ENCODE measurements at regions not wholly inside any gene's neighbourhood (a gene's known extent, or its start where the extent isn't known, plus 50 kb on each side); places are given as distances from the start of the nearest gene placed in this dataset.

- Histone ChIP-seq H3K4me3 (ENCODE audit: low read depth in 1 of 2, low read length in 2 of 2) (no peak overlapping the region), H3K9ac (ENCODE audit: low read depth, low read length) (no peak overlapping the region), H3K36me3 (ENCODE audit: insufficient read depth, low read length) (no peaks in the 10 kb centered on the region), H4K20me1 (ENCODE audit: insufficient read depth, low read length) (no peaks in the 10 kb centered on the region), H3K79me2 (ENCODE audit: insufficient read depth, low read length) (no peaks in the 10 kb centered on the region), H3K9me3 (ENCODE audit: insufficient read depth, low read length, severe bottlenecking) (no peaks in the 10 kb centered on the region), H3K4me1 (ENCODE audit: insufficient read depth, low read length) (no peaks in the 10 kb centered on the region), H3K4me2 (ENCODE audit: insufficient read depth, low read length) (no peak overlapping the region), H3K27ac (ENCODE audit: low read length) (no peak overlapping the region), H3K27me3 (ENCODE audit: insufficient read depth, low read length, poor library complexity) (peaks cover 7% of the 10 kb centered on the region), H2AFZ (ENCODE audit: low read depth, low read length) (no peak overlapping the region)
- ATAC-seq (ENCODE audit: insufficient read depth, low read depth), result no peak
- no peak for DNase-seq
- no peak for TF ChIP-seq EZH2 (IDR thresholded peaks at IDR 0.05; ENCODE audit: borderline replicate concordance, low read depth, low read length, severe bottlenecking)
- TF ChIP-seq, protein P1, sequence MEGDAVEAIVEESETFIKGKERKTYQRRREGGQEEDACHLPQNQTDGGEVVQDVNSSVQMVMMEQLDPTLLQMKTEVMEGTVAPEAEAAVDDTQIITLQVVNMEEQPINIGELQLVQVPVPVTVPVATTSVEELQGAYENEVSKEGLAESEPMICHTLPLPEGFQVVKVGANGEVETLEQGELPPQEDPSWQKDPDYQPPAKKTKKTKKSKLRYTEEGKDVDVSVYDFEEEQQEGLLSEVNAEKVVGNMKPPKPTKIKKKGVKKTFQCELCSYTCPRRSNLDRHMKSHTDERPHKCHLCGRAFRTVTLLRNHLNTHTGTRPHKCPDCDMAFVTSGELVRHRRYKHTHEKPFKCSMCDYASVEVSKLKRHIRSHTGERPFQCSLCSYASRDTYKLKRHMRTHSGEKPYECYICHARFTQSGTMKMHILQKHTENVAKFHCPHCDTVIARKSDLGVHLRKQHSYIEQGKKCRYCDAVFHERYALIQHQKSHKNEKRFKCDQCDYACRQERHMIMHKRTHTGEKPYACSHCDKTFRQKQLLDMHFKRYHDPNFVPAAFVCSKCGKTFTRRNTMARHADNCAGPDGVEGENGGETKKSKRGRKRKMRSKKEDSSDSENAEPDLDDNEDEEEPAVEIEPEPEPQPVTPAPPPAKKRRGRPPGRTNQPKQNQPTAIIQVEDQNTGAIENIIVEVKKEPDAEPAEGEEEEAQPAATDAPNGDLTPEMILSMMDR (IDR thresholded peaks at IDR 0.05; ENCODE audit: borderline replicate concordance, extremely low read depth, low read length, poor library complexity, severe bottlenecking), result no peak
These were observed 83.1 kb upstream of the FNDC3B start for GRCh38 chr3:171956181-171956683.

- no peak for ATAC-seq (ENCODE audit: insufficient read depth, low read depth)
- no peak overlapping the region for H2AFZ ChIP-seq (ENCODE audit: low read depth, low read length)
These were observed 82.7 kb upstream of the FNDC3B start for GRCh38 chr3:171956705-171957104.

GRCh38 chr3:171959532-171960089 is 79.8 kb upstream of the FNDC3B start:
- H3K36me3 ChIP-seq (ENCODE audit: insufficient read depth, low read length), result no peaks in the 10 kb centered on the region
- H3K9me3 ChIP-seq (ENCODE audit: insufficient read depth, low read length, severe bottlenecking), result no peaks in the 10 kb centered on the region
- no peaks in the 10 kb centered on the region for H3K79me2 ChIP-seq (ENCODE audit: insufficient read depth, low read length)
- H2AFZ ChIP-seq (ENCODE audit: low read depth, low read length), result no peak overlapping the region
- H3K27me3 ChIP-seq (ENCODE audit: insufficient read depth, low read length, poor library complexity), result peaks cover 5% of the 10 kb centered on the region
- ATAC-seq (ENCODE audit: insufficient read depth, low read depth) (no peak), DNase-seq (no peak)
- no peak overlapping the region for H3K4me3 ChIP-seq (ENCODE audit: low read depth in 1 of 2, low read length in 2 of 2)
- no peak overlapping the region for H3K27ac ChIP-seq (ENCODE audit: low read length)
- no peak overlapping the region for H3K9ac ChIP-seq (ENCODE audit: low read depth, low read length)
- H3K4me1 ChIP-seq (ENCODE audit: insufficient read depth, low read length), result no peaks in the 10 kb centered on the region
- no peaks in the 10 kb centered on the region for H4K20me1 ChIP-seq (ENCODE audit: insufficient read depth, low read length)
- H3K4me2 ChIP-seq (ENCODE audit: insufficient read depth, low read length), result no peak overlapping the region
- TF ChIP-seq, protein P1 (IDR thresholded peaks at IDR 0.05; ENCODE audit: borderline replicate concordance, extremely low read depth, low read length, poor library complexity, severe bottlenecking), result no peak
- TF ChIP-seq EZH2 (IDR thresholded peaks at IDR 0.05; ENCODE audit: borderline replicate concordance, low read depth, low read length, severe bottlenecking), result no peak

More at GRCh38 chr3:171956705-171957104, 82.7 kb upstream of the FNDC3B start:
- TF ChIP-seq, protein P1 (IDR thresholded peaks at IDR 0.05; ENCODE audit: borderline replicate concordance, extremely low read depth, low read length, poor library complexity, severe bottlenecking), result no peak
- no peak for TF ChIP-seq EZH2 (IDR thresholded peaks at IDR 0.05; ENCODE audit: borderline replicate concordance, low read depth, low read length, severe bottlenecking)
- H3K36me3 ChIP-seq (ENCODE audit: insufficient read depth, low read length), result no peaks in the 10 kb centered on the region
- no peak overlapping the region for H3K4me3 ChIP-seq (ENCODE audit: low read depth in 1 of 2, low read length in 2 of 2)
- H3K27ac ChIP-seq (ENCODE audit: low read length), result no peak overlapping the region
- peaks cover 7% of the 10 kb centered on the region for H3K27me3 ChIP-seq (ENCODE audit: insufficient read depth, low read length, poor library complexity)
- H4K20me1 ChIP-seq (ENCODE audit: insufficient read depth, low read length), result no peaks in the 10 kb centered on the region
- H3K9me3 ChIP-seq (ENCODE audit: insufficient read depth, low read length, severe bottlenecking), result no peaks in the 10 kb centered on the region
- no peaks in the 10 kb centered on the region for H3K4me1 ChIP-seq (ENCODE audit: insufficient read depth, low read length)
- H3K4me2 ChIP-seq (ENCODE audit: insufficient read depth, low read length), result no peak overlapping the region
- no peak for DNase-seq
- no peak overlapping the region for H3K9ac ChIP-seq (ENCODE audit: low read depth, low read length)
- H3K79me2 ChIP-seq (ENCODE audit: insufficient read depth, low read length), result no peaks in the 10 kb centered on the region

All from DND-41 (cell line).